Neural cell (in vitro differentiated cells): ENCODE measurements at regions not wholly inside any gene's neighbourhood (a gene's known extent, or its start where the extent isn't known, plus 50 kb on each side); places are given as distances from the start of the nearest gene placed in this dataset.

Source experiments
- H2AFZ ChIP-seq: fragments of 200-600, 300-800 bp; sonication (generic), shearing (Covaris generic); 2 replicates; pipeline ENCODE4 v1.6.0; 2014; ENCODE audit warnings: low read depth, mild to moderate bottlenecking, antibody characterized with exemption, low read length, moderate library complexity
- H3F3A ChIP-seq: fragments of 200-600 bp; shearing (Covaris generic); 2 replicates; pipeline ENCODE4 v1.6.1; 2016; ENCODE audit warnings: mild to moderate bottlenecking, moderate library complexity, mixed read lengths, antibody characterized with exemption, low read length; ENCODE audit not compliant: insufficient read depth, poor library complexity, severe bottlenecking
- H3K27ac ChIP-seq: fragments of 200-600, 300-800 bp; sonication (generic), shearing (Covaris generic); 2 replicates; pipeline ENCODE4 v1.5.1; 2014; ENCODE audit warnings: mild to moderate bottlenecking, low read length, moderate library complexity
- H3K27me3 ChIP-seq: fragments of 300-800, 200-600 bp; sonication (generic), shearing (Covaris generic); 2 replicates; pipeline ENCODE4 v1.6.0; 2014; ENCODE audit warnings: mild to moderate bottlenecking, low read depth, low read length, moderate library complexity; ENCODE audit not compliant: insufficient read depth
- H3K36me3 ChIP-seq: fragments of 300-800, 200-600 bp; sonication (generic), shearing (Covaris generic); 2 replicates; pipeline ENCODE4 v1.5.1; 2014; ENCODE audit warnings: mild to moderate bottlenecking, antibody characterized with exemption, low read length, moderate library complexity; ENCODE audit not compliant: insufficient read depth
- H3K4me2 ChIP-seq: fragments of 300-800, 200-600 bp; sonication (generic), shearing (Covaris generic); 2 replicates; pipeline ENCODE4 v1.6.0; 2014; ENCODE audit warnings: mild to moderate bottlenecking, low read length
- H3K4me3 ChIP-seq: fragments of 300-800, 200-600 bp; sonication (generic), shearing (Covaris generic); 2 replicates; pipeline ENCODE4 v1.5.1; 2014; ENCODE audit warnings: mild to moderate bottlenecking, low read length, moderate library complexity
- H3K79me2 ChIP-seq: fragments of 200-600 bp; shearing (Covaris generic); replicated peaks from 2 replicates; pipeline ENCODE4 v1.6.0; 2014; ENCODE audit warnings: mild to moderate bottlenecking, low read length, moderate library complexity; ENCODE audit not compliant: insufficient read depth
- H3K9ac ChIP-seq: fragments of 300-800, 200-600 bp; sonication (generic), shearing (Covaris generic); 2 replicates; pipeline ENCODE4 v1.6.1; 2016; ENCODE audit warnings: mild to moderate bottlenecking, low read length, mixed read lengths
- H3K9me2 ChIP-seq: fragments of 200-600 bp; shearing (Covaris generic); 2 replicates; pipeline ENCODE4 v1.6.1; 2016; ENCODE audit warnings: mild to moderate bottlenecking, low read length, mixed read lengths; ENCODE audit not compliant: insufficient read depth
- H3K9me3 ChIP-seq: fragments of 200-600, 300-800 bp; sonication (generic), shearing (Covaris generic); 2 replicates; pipeline ENCODE4 v1.6.1; 2016; ENCODE audit warnings: mild to moderate bottlenecking, mixed run types, low read length, moderate library complexity, mixed read lengths
- H4K20me1 ChIP-seq: fragments of 200-600 bp; shearing (Covaris generic); 2 replicates; pipeline ENCODE4 v1.6.1; 2016; ENCODE audit warnings: mild to moderate bottlenecking, mixed run types; ENCODE audit not compliant: insufficient read depth
- CTCF ChIP-seq: fragments of 450-650 bp; IDR thresholded peaks from 2 replicates; pipeline ENCODE4 v1.5.1; 2014; ENCODE audit warnings: antibody characterized with exemption, mild to moderate bottlenecking, moderate library complexity; ENCODE audit not compliant: poor library complexity, severe bottlenecking
- EP300 ChIP-seq: fragments of 450-650 bp; conservative IDR thresholded peaks from 2 replicates; pipeline ENCODE4 v1.6.1; 2014; ENCODE audit warnings: antibody characterized with exemption, mild to moderate bottlenecking, moderate library complexity; ENCODE audit not compliant: poor library complexity, severe bottlenecking
- EZH2 ChIP-seq: fragments of 200-600, 300-800 bp; shearing (Covaris generic), sonication (generic); IDR thresholded peaks from 2 replicates; pipeline ENCODE4 v1.6.1; 2014; ENCODE audit warnings: antibody characterized with exemption, low read length, borderline replicate concordance, mild to moderate bottlenecking; ENCODE audit not compliant: insufficient read depth, poor library complexity, severe bottlenecking
- MXI1 ChIP-seq: fragments of 450-650 bp; conservative IDR thresholded peaks from 2 replicates; pipeline ENCODE4 v1.6.1; 2014; ENCODE audit warnings: antibody characterized with exemption, mild to moderate bottlenecking; ENCODE audit not compliant: poor library complexity, severe bottlenecking
- POLR2AphosphoS5 ChIP-seq: IDR thresholded peaks from 2 replicates; pipeline ENCODE4 v1.6.1; 2012
- RAD21 ChIP-seq: fragments of 450-650 bp; conservative IDR thresholded peaks from 2 replicates; pipeline ENCODE4 v1.6.1; 2014; ENCODE audit warnings: antibody characterized with exemption, mild to moderate bottlenecking, moderate library complexity
- REST ChIP-seq: IDR thresholded peaks from 2 replicates; pipeline ENCODE4 v1.6.1; 2012; ENCODE audit warnings: borderline replicate concordance
- SMC3 ChIP-seq: fragments of 450-650 bp; conservative IDR thresholded peaks from 2 replicates; pipeline ENCODE4 v1.6.1; 2014; ENCODE audit warnings: antibody characterized with exemption, mild to moderate bottlenecking, moderate library complexity; ENCODE audit not compliant: poor library complexity
- TAF1 ChIP-seq: IDR thresholded peaks from 2 replicates; pipeline ENCODE4 v1.6.1; 2012; ENCODE audit warnings: low read depth

GRCh38 chr1:105317976-105318375, 1568.3 kb downstream of the AMY1C start:
- Histone ChIP-seq H3K36me3 (no peaks in the 10 kb centered on the region), H3K79me2 (no peaks in the 10 kb centered on the region), H3K9me3 (no peaks in the 10 kb centered on the region), H3K9ac (no peak overlapping the region), H3K27me3 (no peaks in the 10 kb centered on the region), H4K20me1 (no peaks in the 10 kb centered on the region), H3K9me2 (no peaks in the 10 kb centered on the region), H3F3A (no peaks in the 10 kb centered on the region), H3K4me3 (no peak overlapping the region), H2AFZ (no peak overlapping the region), H3K4me2 (no peak overlapping the region), H3K27ac (no peak overlapping the region)
- TF ChIP-seq RAD21 (no peak), REST (no peak), TAF1 (no peak), EZH2 (no peak), POLR2AphosphoS5 (no peak), CTCF (no peak), MXI1 (no peak), EP300 (no peak), SMC3 (no peak)

GRCh38 chr1:105326886-105327285, 1577.2 kb downstream of the AMY1C start:
- no peaks in the 10 kb centered on the region for H3K79me2 ChIP-seq
- no peak overlapping the region for H3K9ac ChIP-seq
- H3K27ac ChIP-seq: no peak overlapping the region
- H3K4me3 ChIP-seq: no peak overlapping the region
- no peaks in the 10 kb centered on the region for H3K36me3 ChIP-seq
- H3F3A ChIP-seq: no peaks in the 10 kb centered on the region
- H2AFZ ChIP-seq: no peak overlapping the region
- no peak overlapping the region for H3K4me2 ChIP-seq
- H3K9me3 ChIP-seq: no peaks in the 10 kb centered on the region
- no peaks in the 10 kb centered on the region for H4K20me1 ChIP-seq
- no peaks in the 10 kb centered on the region for H3K9me2 ChIP-seq
- TF ChIP-seq TAF1 (no peak), POLR2AphosphoS5 (no peak), MXI1 (no peak), CTCF (no peak)
- H3K27me3 ChIP-seq: no peaks in the 10 kb centered on the region
